CD4-positive, alpha-beta T cell treated with Interleukin-10 for 1 hour (primary cell): ENCODE measurements at regions not wholly inside any gene's neighbourhood (a gene's known extent, or its start where the extent isn't known, plus 50 kb on each side); places are given as distances from the start of the nearest gene placed in this dataset.

ENCODE experiments used
- DNase-seq: peaks from one replicate; pipeline ENCODE4 v3.0.0-alpha.2; 2020

- DNase-seq, result no peak
Observed at GRCh38 chr11:39288011-39288410, 2171.4 kb downstream of the LRRC4C start.

- DNase-seq, result no peak
Observed at GRCh38 chr11:39268176-39268690, 2191.2 kb downstream of the LRRC4C start.

GRCh38 chr11:39255648-39256047, 2203.8 kb downstream of the LRRC4C start:
- DNase-seq, result no peak

- no peak for DNase-seq
Observed at GRCh38 chr11:39249566-39250365, 2209.7 kb downstream of the LRRC4C start.

GRCh38 chr11:39247570-39248137, 2211.8 kb downstream of the LRRC4C start:
- no peak for DNase-seq

- no peak for DNase-seq
Observed at GRCh38 chr11:39239553-39239952, 2219.9 kb downstream of the LRRC4C start.

DNA sequence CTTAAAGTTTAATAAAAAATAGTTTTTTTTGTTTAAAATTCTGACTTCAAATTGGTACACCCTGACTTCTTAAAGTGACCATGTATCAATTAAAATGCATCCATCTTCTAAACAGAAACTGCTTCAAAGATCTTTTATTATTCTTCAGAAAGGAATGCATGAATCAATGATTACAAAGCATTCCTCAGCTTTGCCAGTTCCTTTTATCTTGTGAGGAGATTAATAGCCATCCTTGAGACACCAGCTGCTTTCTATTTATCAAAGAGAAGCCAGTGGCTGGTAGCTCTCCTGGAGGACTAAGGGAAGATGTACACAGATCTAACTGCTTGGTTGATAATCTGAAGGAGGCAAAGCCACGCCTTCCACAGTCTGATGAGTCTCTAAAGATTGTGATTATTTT, 2222.5 kb downstream of the LRRC4C start:
- no peak for DNase-seq

- DNase-seq, result no peak
Observed at GRCh38 chr11:39221550-39222138, 2237.8 kb downstream of the LRRC4C start.

GRCh38 chr11:39220501-39221230, 2238.8 kb downstream of the LRRC4C start:
- no peak for DNase-seq

DNA sequence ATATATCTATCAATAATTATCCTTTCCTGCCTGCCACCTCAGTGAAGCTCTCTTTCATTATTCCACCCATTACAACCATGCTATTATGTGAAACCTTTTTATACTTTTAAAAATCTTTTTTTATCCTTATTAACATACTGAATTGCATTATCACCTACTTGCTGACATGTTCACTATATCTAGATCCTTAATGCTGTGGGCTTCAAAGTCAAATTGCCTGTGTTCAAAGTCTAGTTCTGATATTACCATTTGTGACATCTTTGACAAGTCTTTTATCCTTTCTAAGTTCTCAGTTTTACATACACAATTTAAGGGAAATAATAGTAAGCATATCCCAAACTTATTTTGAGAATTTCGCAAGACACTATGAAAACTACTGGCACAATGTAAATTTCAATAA, 2239.4 kb downstream of the LRRC4C start:
- DNase-seq, result no peak

DNA sequence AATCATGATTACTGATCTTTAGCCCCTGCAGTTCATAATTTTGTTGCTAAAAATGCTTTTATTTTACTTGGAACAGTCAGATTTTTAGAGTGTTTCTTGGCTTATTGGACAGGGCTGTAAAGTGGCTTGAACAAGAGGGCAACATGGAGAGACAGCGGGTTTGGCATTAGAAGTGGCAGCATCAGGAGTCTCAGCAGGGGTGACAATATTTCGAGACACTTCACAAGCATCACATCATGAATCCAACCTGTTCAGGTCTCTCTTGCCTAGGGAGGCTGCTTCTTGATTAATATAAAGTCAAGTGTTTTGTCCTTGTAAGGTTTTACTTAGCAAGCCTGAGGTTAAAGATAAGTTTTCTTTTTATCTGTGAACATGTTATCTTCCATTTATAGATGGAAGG, 2249.5 kb downstream of the LRRC4C start:
- DNase-seq, result no peak

GRCh38 chr11:39205236-39205995, 2254.0 kb downstream of the LRRC4C start:
- no peak for DNase-seq

GRCh38 chr11:39192671-39193070, 2266.8 kb downstream of the LRRC4C start:
- DNase-seq, result no peak

GRCh38 chr11:39190751-39191150, 2268.7 kb downstream of the LRRC4C start:
- no peak for DNase-seq

- no peak for DNase-seq
Observed at GRCh38 chr11:39177678-39178077, 2281.8 kb downstream of the LRRC4C start.

DNA sequence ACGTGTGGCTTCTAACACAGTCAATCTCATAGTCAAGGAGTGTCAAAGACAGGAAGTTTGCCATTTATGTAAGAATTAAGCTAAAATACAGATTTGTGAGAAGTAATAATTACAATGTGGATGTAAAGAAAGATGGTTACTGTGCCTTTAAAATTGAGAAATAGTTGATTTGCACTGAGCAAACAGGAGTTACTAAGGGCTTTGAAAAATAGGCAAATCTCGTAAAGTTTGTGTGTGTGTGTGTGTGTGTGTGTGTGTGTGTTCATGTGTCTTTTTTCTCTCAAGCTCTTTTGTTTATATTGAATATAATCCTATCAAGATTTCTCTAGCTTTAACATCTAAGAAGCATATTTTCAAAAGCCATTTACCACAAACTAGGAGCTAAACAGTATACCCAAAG, 2284.5 kb downstream of the LRRC4C start:
- DNase-seq, result no peak

DNA sequence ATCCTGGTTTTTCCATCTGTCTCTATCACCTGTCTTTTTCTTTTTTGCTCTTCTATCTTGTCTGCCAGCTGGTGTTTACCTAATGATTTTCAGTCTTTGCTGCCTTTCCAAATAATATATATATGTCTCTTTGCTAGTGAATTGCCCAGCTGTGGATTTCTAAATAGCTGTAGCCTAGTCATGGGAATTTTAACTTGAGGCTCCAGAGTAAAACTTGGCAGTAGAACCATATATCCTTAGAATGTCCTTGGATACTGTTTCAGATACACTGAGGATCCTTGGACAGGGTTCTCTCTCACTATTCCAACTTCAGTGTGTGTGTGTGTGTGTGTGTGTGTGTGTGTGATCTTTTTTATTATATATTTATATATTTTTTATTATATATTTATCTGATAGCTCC, 2285.3 kb downstream of the LRRC4C start:
- DNase-seq, result no peak

DNA sequence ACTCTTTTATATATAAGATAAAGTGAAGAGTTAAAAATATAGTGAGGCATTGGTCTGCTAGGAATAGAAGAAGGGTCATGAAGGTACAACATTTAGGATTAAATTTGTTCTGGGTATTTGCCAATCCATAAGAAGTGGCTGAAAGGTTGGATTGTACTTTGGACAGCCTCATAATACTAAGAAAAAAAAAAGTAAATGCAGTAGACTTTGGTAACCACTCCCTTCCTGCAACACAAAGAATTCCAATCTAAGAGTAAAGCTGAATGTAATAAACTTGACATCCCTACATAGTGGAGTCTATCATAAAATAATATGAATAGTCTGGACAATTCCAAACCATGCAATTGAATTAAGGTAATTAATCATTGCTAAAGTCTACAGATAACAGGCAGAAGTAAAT, 2294.4 kb downstream of the LRRC4C start:
- no peak for DNase-seq

GRCh38 chr11:39149214-39149613, 2310.2 kb downstream of the LRRC4C start:
- DNase-seq, result no peak

GRCh38 chr11:39145346-39145745, 2314.1 kb downstream of the LRRC4C start:
- no peak for DNase-seq

- DNase-seq, result no peak
Observed at GRCh38 chr11:39144351-39145130, 2314.9 kb downstream of the LRRC4C start.

GRCh38 chr11:39139581-39139980, 2319.9 kb downstream of the LRRC4C start:
- DNase-seq, result no peak
